ENCODE measurements at regions not wholly inside any gene's neighbourhood (a gene's known extent, or its start where the extent isn't known, plus 50 kb on each side); places are given as distances from the start of the nearest gene placed in this dataset.
A peak's percentile ranks its signal among the peaks of the same experiment; 100 is the strongest.

DNA sequence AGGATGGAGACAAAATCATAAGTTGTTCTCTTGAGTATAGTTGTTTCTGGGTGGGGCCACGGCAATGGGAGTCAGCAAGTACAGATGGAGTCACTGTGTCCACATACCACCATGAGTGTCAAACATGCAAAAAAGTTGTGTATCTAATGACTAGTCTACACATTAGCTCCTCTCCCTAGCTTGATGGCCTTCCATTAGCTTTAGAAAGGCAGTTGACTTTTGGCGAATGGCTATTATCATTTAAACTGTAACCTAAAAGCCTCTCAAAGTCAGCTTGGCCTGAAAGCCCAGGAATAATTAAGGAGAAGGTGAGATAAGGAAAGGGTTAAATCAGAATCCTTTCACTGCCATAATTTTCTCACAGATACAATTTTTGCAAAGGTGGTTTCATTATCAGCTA, 95.5 kb upstream of the MEOX2 start:
- Histone ChIP-seq H3K36me3 (ENCODE audit: control insufficient read depth, insufficient read depth, low read length) (no peaks in the 10 kb centered on the region), H3K4me1 (ENCODE audit: control insufficient read depth, insufficient read depth, low read length) (peaks cover 6% of the 10 kb centered on the region), H3K9me3 (ENCODE audit: control insufficient read depth, insufficient read depth, low read length) (no peaks in the 10 kb centered on the region), H3K27me3 (ENCODE audit: control insufficient read depth, insufficient read depth, low read length) (no peaks in the 10 kb centered on the region), H3K4me3 (ENCODE audit: low read depth, low read length) (no peak overlapping the region), H3K27ac (ENCODE audit: low read depth, low read length) (no peak overlapping the region)
- DNase-seq (ENCODE audit: low read depth in 4 of 6, low spot score in 6 of 6): no peak
- WGBS (ENCODE audit: insufficient coverage): no CpG with 5 or more reads among the region's 2 CpGs

DNA sequence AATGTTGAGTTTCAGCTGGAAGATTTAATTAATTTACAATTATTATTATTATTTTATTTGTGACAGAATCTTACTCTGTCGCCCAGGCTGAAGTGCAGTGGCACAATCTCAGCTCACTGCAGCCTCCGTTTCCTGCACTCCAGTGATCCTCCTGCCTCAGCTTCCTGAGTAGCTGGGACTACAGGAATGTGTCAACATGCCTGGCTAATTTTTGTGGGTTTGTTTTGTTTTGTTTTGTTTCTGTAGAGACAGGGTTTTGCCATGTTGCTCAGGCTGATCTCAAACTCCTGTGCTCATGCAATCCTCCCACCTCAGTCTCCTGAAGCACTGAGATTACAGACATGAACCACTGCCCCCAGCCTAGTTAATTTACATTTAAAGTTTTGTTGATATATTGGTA, 93.8 kb upstream of the MEOX2 start:
- no peak for DNase-seq (ENCODE audit: low read depth in 4 of 6, low spot score in 6 of 6)
- H3K9me3 ChIP-seq (ENCODE audit: control insufficient read depth, insufficient read depth, low read length): no peaks in the 10 kb centered on the region
- no peak overlapping the region for H3K27ac ChIP-seq (ENCODE audit: low read depth, low read length)
- H3K36me3 ChIP-seq (ENCODE audit: control insufficient read depth, insufficient read depth, low read length): no peaks in the 10 kb centered on the region
- H3K4me3 ChIP-seq (ENCODE audit: low read depth, low read length): no peak overlapping the region
- H3K4me1 ChIP-seq (ENCODE audit: control insufficient read depth, insufficient read depth, low read length): peaks cover 6% of the 10 kb centered on the region
- WGBS (ENCODE audit: insufficient coverage): 100% methylated on average over 2 of the region's 2 CpGs
- H3K27me3 ChIP-seq (ENCODE audit: control insufficient read depth, insufficient read depth, low read length): no peaks in the 10 kb centered on the region

DNA sequence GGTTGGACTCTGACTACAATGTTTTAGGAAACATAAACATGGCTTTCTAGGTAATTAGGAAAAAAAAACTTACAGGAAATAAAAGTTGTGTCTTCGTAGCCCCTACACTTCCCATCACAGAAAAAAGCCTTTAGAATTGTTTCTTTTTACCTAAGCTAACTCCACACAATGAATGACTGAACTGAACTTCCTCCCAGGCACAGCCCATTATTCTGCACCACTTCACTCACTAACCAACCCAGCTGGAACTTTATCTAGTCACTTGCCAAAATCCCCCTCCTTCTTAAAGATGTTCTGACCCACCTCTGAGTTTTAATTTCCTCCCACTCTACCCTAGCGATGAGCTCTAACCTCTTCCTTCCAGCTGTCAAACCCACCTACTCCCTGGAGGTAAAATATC, 91.7 kb upstream of the MEOX2 start:
- Histone ChIP-seq H3K4me3 (ENCODE audit: low read depth, low read length) (no peak overlapping the region), H3K4me1 (ENCODE audit: control insufficient read depth, insufficient read depth, low read length) (no peaks in the 10 kb centered on the region), H3K27me3 (ENCODE audit: control insufficient read depth, insufficient read depth, low read length) (no peaks in the 10 kb centered on the region), H3K27ac (ENCODE audit: low read depth, low read length) (no peak overlapping the region), H3K36me3 (ENCODE audit: control insufficient read depth, insufficient read depth, low read length) (no peaks in the 10 kb centered on the region), H3K9me3 (ENCODE audit: control insufficient read depth, insufficient read depth, low read length) (no peaks in the 10 kb centered on the region)
- DNase-seq (ENCODE audit: low read depth in 4 of 6, low spot score in 6 of 6): no peak
- 38% methylated on average over 2 of the region's 2 CpGs for WGBS (ENCODE audit: insufficient coverage)

DNA sequence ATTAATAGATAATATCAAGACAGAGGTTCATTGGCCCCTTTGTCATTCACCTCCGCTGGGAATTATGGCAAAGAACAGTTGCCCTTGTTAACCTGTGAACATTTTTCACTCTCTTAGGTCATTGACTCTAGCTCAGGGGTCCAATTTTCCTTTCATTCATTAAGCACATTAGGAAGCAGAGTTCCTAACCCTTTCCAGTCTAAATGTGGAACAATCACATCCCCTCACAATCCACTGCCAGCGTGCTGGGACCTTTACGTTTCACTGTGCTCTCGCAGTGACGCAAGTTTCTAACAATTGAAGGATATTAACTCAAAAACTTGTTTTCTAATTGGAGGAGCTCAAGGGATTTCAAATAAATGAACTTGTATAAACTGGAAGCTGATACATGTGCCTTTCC, 79.3 kb upstream of the MEOX2 start:
- no peaks in the 10 kb centered on the region for H3K36me3 ChIP-seq (ENCODE audit: control insufficient read depth, insufficient read depth, low read length)
- DNase-seq (ENCODE audit: low read depth in 4 of 6, low spot score in 6 of 6): no peak
- H3K27ac ChIP-seq (ENCODE audit: low read depth, low read length): no peak overlapping the region
- WGBS (ENCODE audit: insufficient coverage): 37% methylated on average over 3 of the region's 5 CpGs
- no peak overlapping the region for H3K4me3 ChIP-seq (ENCODE audit: low read depth, low read length)
- H3K9me3 ChIP-seq (ENCODE audit: control insufficient read depth, insufficient read depth, low read length): no peaks in the 10 kb centered on the region
- H3K27me3 ChIP-seq (ENCODE audit: control insufficient read depth, insufficient read depth, low read length): no peaks in the 10 kb centered on the region
- no peaks in the 10 kb centered on the region for H3K4me1 ChIP-seq (ENCODE audit: control insufficient read depth, insufficient read depth, low read length)

DNA sequence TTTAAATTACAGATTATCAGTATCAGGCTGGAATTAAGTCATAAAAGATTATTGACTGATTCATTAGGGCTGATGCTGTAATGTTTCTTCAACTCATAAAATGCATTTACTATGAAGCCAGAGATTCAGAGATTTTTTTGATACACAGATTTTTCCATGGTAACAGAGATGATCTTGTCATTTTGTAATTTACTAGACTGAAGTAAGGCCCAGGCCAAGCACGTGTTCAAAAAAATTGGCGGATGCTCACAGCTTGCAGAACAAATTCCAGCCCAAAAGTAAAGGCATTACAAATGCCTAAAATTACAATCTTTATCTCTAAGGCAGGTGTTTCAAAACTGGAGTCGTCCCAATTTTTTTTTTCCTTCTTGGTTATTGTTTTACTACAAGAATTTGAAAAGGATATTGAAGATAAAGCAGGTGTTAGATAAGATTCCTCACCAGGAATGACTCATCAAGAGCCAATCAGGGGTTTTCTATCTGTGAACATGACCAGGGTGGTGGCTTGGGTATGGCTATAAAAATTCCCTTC, 78.4 kb upstream of the MEOX2 start:
- Histone ChIP-seq H3K4me1 (ENCODE audit: control insufficient read depth, insufficient read depth, low read length) (no peaks in the 10 kb centered on the region), H3K4me3 (ENCODE audit: low read depth, low read length) (no peak overlapping the region), H3K9me3 (ENCODE audit: control insufficient read depth, insufficient read depth, low read length) (no peaks in the 10 kb centered on the region), H3K27ac (ENCODE audit: low read depth, low read length) (no peak overlapping the region), H3K27me3 (ENCODE audit: control insufficient read depth, insufficient read depth, low read length) (no peaks in the 10 kb centered on the region), H3K36me3 (ENCODE audit: control insufficient read depth, insufficient read depth, low read length) (no peaks in the 10 kb centered on the region)
- 79% methylated on average over 2 of the region's 3 CpGs for WGBS (ENCODE audit: insufficient coverage)
- peak in 1 of 6 donors; percentile 21 for DNase-seq (ENCODE audit: low read depth in 4 of 6, low spot score in 6 of 6)

DNA sequence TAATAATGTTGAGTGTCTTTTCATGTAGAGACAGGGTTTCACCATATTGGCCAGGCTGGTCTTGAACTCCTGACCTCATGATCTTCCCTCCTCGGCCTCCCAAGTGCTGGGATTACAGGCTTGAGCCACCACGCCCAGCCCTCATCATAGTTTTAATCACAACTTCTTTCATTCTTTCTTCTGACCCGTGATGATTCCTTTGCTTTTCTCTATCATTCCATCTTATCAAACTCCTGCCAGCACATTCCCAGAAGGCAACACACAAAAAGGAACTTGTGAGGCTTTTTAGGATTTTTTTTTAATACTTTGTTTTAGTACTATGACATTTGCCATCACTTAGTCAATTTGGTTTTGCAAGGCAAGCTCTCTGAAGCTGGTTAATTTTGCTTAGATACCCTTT, 77.5 kb upstream of the MEOX2 start:
- Histone ChIP-seq H3K4me3 (ENCODE audit: low read depth, low read length) (no peak overlapping the region), H3K9me3 (ENCODE audit: control insufficient read depth, insufficient read depth, low read length) (no peaks in the 10 kb centered on the region), H3K4me1 (ENCODE audit: control insufficient read depth, insufficient read depth, low read length) (no peaks in the 10 kb centered on the region), H3K27ac (ENCODE audit: low read depth, low read length) (no peak overlapping the region), H3K36me3 (ENCODE audit: control insufficient read depth, insufficient read depth, low read length) (no peaks in the 10 kb centered on the region), H3K27me3 (ENCODE audit: control insufficient read depth, insufficient read depth, low read length) (no peaks in the 10 kb centered on the region)
- no peak for DNase-seq (ENCODE audit: low read depth in 4 of 6, low spot score in 6 of 6)
- 77% methylated on average over 2 of the region's 3 CpGs for WGBS (ENCODE audit: insufficient coverage)

DNA sequence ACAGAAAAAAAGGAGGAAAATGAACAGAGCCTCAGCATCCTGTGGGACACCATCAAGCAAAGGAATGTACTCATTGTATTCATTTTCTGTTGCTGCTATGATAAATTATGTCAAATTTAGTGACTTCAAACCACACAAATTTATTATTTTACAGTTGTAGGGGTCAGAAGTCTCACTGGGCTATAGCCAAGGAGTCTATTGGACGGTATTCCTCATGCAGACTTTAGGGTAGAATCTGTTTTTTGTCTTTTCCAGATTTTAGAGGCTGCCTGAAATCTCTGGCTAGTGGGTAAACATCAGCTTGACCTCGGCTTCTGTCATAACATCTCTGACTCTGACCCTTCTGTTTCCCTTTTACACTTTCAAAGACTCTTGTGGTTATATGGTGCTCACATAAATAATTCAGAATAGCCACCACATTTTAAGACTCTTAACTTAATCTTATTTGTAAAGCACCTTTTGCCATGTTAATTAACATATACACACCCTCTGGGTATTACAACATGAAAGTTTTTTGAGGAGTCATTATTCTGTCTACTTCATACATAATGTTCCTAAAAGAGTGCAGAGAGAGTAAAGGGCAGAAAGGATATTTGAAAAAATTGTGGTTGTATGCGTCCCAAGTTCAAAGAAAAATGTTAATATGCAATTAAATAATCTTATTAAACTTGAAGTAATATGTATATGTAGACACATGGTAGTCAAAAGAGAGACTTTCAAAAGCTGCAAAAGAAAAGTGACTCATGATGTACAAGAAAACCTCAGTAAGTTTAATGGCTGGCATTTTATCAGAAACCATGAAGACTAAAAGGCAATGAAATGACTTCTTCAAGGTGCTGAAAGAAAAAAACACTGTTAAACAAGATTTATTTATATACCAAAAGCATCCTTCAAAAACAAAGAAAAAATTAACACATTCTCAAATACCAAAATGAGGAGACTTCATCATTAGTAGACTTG, 70.8 kb upstream of the MEOX2 start:
- Histone ChIP-seq H3K36me3 (ENCODE audit: control insufficient read depth, insufficient read depth, low read length) (no peaks in the 10 kb centered on the region), H3K9me3 (ENCODE audit: control insufficient read depth, insufficient read depth, low read length) (no peaks in the 10 kb centered on the region), H3K27ac (ENCODE audit: low read depth, low read length) (no peak overlapping the region), H3K4me1 (ENCODE audit: control insufficient read depth, insufficient read depth, low read length) (no peaks in the 10 kb centered on the region), H3K27me3 (ENCODE audit: control insufficient read depth, insufficient read depth, low read length) (no peaks in the 10 kb centered on the region), H3K4me3 (ENCODE audit: low read depth, low read length) (no peak overlapping the region)
- no CpG with 5 or more reads among the region's 3 CpGs for WGBS (ENCODE audit: insufficient coverage)
- DNase-seq (ENCODE audit: low read depth in 4 of 6, low spot score in 6 of 6): no peak

DNA sequence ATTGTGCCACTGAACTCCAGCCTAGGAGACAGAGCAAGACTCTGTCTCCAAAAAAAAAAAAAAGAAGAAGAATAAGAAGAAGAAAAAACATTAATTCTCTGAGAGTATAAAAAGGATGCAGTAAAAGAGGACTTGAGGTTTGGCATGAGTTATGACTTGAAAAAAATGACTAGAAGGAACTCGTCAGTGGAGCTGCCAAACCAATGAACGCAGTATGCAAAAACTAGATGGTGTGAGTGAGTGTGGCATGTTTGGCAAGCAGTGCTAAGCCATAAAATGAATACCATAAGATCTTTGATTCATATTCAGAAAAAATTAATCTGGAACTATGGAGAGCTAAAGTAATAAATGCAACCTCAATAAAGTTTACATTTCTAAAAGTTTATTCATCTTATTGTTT, 68.6 kb upstream of the MEOX2 start:
- Histone ChIP-seq H3K4me1 (ENCODE audit: control insufficient read depth, insufficient read depth, low read length) (no peaks in the 10 kb centered on the region), H3K27me3 (ENCODE audit: control insufficient read depth, insufficient read depth, low read length) (no peaks in the 10 kb centered on the region), H3K27ac (ENCODE audit: low read depth, low read length) (no peak overlapping the region), H3K36me3 (ENCODE audit: control insufficient read depth, insufficient read depth, low read length) (no peaks in the 10 kb centered on the region), H3K4me3 (ENCODE audit: low read depth, low read length) (no peak overlapping the region), H3K9me3 (ENCODE audit: control insufficient read depth, insufficient read depth, low read length) (no peaks in the 10 kb centered on the region)
- 100% methylated on average over 1 of the region's 2 CpGs for WGBS (ENCODE audit: insufficient coverage)
- no peak for DNase-seq (ENCODE audit: low read depth in 4 of 6, low spot score in 6 of 6)

DNA sequence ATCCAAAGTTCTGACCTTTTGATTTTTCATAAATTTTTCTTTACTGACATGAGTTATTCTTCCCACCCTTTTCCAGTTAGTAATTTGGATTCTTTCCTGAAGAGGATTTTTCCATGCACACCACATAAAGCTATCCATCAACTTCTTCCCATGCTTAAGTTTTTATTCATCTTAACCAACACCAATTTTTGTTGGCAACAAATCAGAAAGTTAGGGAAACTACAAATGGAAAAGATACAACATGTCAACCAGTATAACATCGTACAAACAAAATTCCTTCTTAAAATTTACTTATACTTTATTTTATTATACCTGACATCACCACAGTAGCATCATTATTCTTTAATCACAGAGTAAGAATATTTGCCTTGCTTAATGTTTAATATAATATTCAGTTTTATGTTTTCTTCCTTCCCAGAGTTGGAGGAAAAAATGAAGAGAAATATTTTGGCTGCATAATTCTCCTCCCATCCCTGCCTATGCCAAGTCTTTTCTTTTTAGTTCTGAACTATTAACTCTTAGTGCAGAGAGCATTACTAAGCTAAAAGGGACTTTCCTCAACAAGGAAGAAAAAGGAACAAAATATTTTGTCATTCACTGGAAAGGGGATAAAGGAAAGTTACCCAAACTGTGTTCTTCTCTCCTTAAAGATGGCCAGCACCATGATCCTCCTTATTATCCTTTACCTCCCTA, 67.5 kb upstream of the MEOX2 start:
- Histone ChIP-seq H3K4me1 (ENCODE audit: control insufficient read depth, insufficient read depth, low read length) (no peaks in the 10 kb centered on the region), H3K27me3 (ENCODE audit: control insufficient read depth, insufficient read depth, low read length) (no peaks in the 10 kb centered on the region), H3K9me3 (ENCODE audit: control insufficient read depth, insufficient read depth, low read length) (no peaks in the 10 kb centered on the region), H3K27ac (ENCODE audit: low read depth, low read length) (no peak overlapping the region), H3K36me3 (ENCODE audit: control insufficient read depth, insufficient read depth, low read length) (no peaks in the 10 kb centered on the region), H3K4me3 (ENCODE audit: low read depth, low read length) (no peak overlapping the region)
- WGBS (ENCODE audit: insufficient coverage): no CpG with 5 or more reads among the region's 1 CpG
- no peak for DNase-seq (ENCODE audit: low read depth in 4 of 6, low spot score in 6 of 6)

Measured in spinal cord (tissue), 9 donors.